ENCODE measurements at regions not wholly inside any gene's neighbourhood (a gene's known extent, or its start where the extent isn't known, plus 50 kb on each side); places are given as distances from the start of the nearest gene placed in this dataset.

DNA sequence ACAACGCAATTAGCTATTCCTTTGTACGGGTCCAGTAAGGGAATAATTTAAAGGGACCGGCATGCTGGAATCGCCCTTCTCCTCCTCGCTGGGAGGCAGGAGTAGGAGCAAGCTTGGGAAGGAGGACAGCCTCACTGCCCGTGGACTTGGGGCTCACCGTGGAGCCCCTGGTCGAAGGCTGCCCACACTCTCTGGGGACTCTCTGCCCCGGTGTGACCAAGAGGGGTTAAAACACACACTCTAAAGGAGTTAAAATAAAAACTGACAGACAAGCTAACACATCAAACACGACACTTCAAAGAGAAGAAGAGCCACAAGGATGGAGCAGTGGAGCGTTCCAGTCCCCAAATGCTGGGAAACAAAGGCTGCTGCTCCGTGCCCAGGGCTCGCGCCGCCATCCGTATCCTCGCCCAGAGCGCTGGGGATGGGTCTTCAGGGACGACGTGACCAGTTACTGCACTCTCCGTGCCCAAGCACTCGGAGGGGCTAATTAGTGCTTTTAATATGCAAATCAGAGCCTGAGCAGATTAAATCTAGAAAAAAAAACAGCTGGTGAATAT lies 123.3 kb downstream of the PAPOLA start:
- Histone ChIP-seq H3K79me2 (ENCODE audit: insufficient read depth, low read length) (no peaks in the 10 kb centered on the region), H3K4me1 (ENCODE audit: insufficient read depth, low read length) (no peaks in the 10 kb centered on the region), H3K36me3 (ENCODE audit: insufficient read depth, low read length) (no peaks in the 10 kb centered on the region), H4K20me1 (ENCODE audit: insufficient read depth, low read length) (no peaks in the 10 kb centered on the region), H3K4me2 (ENCODE audit: insufficient read depth, low read length) (no peak overlapping the region), H3K4me3 (ENCODE audit: insufficient read depth, low read length) (no peak overlapping the region), H3K27ac (ENCODE audit: low read depth, low read length) (no peak overlapping the region), H2AFZ (ENCODE audit: low read length) (no peak overlapping the region), H3K27me3 (ENCODE audit: insufficient read depth, low read length) (no peaks in the 10 kb centered on the region), H3K9me3 (ENCODE audit: low read depth, low read length) (no peaks in the 10 kb centered on the region)
- TF ChIP-seq, protein P1, sequence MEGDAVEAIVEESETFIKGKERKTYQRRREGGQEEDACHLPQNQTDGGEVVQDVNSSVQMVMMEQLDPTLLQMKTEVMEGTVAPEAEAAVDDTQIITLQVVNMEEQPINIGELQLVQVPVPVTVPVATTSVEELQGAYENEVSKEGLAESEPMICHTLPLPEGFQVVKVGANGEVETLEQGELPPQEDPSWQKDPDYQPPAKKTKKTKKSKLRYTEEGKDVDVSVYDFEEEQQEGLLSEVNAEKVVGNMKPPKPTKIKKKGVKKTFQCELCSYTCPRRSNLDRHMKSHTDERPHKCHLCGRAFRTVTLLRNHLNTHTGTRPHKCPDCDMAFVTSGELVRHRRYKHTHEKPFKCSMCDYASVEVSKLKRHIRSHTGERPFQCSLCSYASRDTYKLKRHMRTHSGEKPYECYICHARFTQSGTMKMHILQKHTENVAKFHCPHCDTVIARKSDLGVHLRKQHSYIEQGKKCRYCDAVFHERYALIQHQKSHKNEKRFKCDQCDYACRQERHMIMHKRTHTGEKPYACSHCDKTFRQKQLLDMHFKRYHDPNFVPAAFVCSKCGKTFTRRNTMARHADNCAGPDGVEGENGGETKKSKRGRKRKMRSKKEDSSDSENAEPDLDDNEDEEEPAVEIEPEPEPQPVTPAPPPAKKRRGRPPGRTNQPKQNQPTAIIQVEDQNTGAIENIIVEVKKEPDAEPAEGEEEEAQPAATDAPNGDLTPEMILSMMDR (IDR thresholded peaks at IDR 0.05; ENCODE audit: extremely low read depth, low read depth, low read length) = no peak
- no peak for DNase-seq (ENCODE audit: insufficient read length, low spot score, missing footprints)

GRCh38 chr14:96626121-96626768 lies 124.1 kb downstream of the PAPOLA start:
- Histone ChIP-seq H3K36me3 (ENCODE audit: insufficient read depth, low read length) (no peaks in the 10 kb centered on the region), H3K4me3 (ENCODE audit: insufficient read depth, low read length) (no peak overlapping the region)
- DNase-seq (ENCODE audit: insufficient read length, low spot score, missing footprints) = no peak

DNA sequence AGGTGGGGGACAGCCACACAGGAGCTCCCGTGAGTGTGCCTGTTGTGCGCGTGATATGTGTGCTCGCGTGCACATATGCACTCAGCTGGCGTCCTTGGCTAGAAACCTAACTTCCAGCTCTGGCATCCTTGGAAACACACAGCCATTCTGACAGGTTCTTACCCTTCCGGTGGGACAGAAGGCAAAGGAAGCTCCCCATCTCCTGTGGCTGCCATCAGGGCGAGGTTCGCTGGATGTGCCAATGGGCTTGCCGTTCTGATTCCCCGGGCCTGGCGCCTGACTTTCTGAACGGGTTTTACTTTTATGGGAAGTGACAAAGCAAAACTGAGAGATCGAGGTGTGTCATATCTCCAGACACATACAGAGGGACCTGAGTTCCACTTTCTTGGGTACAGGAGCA lies 124.7 kb downstream of the PAPOLA start:
- Histone ChIP-seq H4K20me1 (ENCODE audit: insufficient read depth, low read length) (no peaks in the 10 kb centered on the region), H3K27me3 (ENCODE audit: insufficient read depth, low read length) (no peaks in the 10 kb centered on the region), H3K9me3 (ENCODE audit: low read depth, low read length) (no peaks in the 10 kb centered on the region), H2AFZ (ENCODE audit: low read length) (no peak overlapping the region), H3K4me3 (ENCODE audit: insufficient read depth, low read length) (no peak overlapping the region), H3K4me2 (ENCODE audit: insufficient read depth, low read length) (no peak overlapping the region), H3K4me1 (ENCODE audit: insufficient read depth, low read length) (no peaks in the 10 kb centered on the region), H3K79me2 (ENCODE audit: insufficient read depth, low read length) (no peaks in the 10 kb centered on the region), H3K27ac (ENCODE audit: low read depth, low read length) (no peak overlapping the region), H3K36me3 (ENCODE audit: insufficient read depth, low read length) (no peaks in the 10 kb centered on the region)
- TF ChIP-seq, protein P1 (IDR thresholded peaks at IDR 0.05; ENCODE audit: extremely low read depth, low read depth, low read length) = no peak
- DNase-seq (ENCODE audit: insufficient read length, low spot score, missing footprints) = no peak

More at GRCh38 chr14:96626121-96626768, 124.1 kb downstream of the PAPOLA start:
- H3K4me2 ChIP-seq (ENCODE audit: insufficient read depth, low read length) = no peak overlapping the region
- TF ChIP-seq, protein P1 (IDR thresholded peaks at IDR 0.05; ENCODE audit: extremely low read depth, low read depth, low read length) = no peak
- no peaks in the 10 kb centered on the region for H3K79me2 ChIP-seq (ENCODE audit: insufficient read depth, low read length)
- no peaks in the 10 kb centered on the region for H3K9me3 ChIP-seq (ENCODE audit: low read depth, low read length)
- no peaks in the 10 kb centered on the region for H3K27me3 ChIP-seq (ENCODE audit: insufficient read depth, low read length)
- no peak overlapping the region for H3K27ac ChIP-seq (ENCODE audit: low read depth, low read length)
- H2AFZ ChIP-seq (ENCODE audit: low read length) = no peak overlapping the region
- H3K4me1 ChIP-seq (ENCODE audit: insufficient read depth, low read length) = no peaks in the 10 kb centered on the region
- no peaks in the 10 kb centered on the region for H4K20me1 ChIP-seq (ENCODE audit: insufficient read depth, low read length)

- Histone ChIP-seq H3K4me3 (ENCODE audit: insufficient read depth, low read length) (no peak overlapping the region), H3K4me1 (ENCODE audit: insufficient read depth, low read length) (no peaks in the 10 kb centered on the region), H4K20me1 (ENCODE audit: insufficient read depth, low read length) (no peaks in the 10 kb centered on the region), H3K4me2 (ENCODE audit: insufficient read depth, low read length) (no peak overlapping the region), H3K27me3 (ENCODE audit: insufficient read depth, low read length) (no peaks in the 10 kb centered on the region), H2AFZ (ENCODE audit: low read length) (no peak overlapping the region), H3K27ac (ENCODE audit: low read depth, low read length) (no peak overlapping the region), H3K36me3 (ENCODE audit: insufficient read depth, low read length) (no peaks in the 10 kb centered on the region), H3K9me3 (ENCODE audit: low read depth, low read length) (no peaks in the 10 kb centered on the region), H3K79me2 (ENCODE audit: insufficient read depth, low read length) (no peaks in the 10 kb centered on the region)
- TF ChIP-seq, protein P1 (IDR thresholded peaks at IDR 0.05; ENCODE audit: extremely low read depth, low read depth, low read length) = no peak
- no peak for DNase-seq (ENCODE audit: insufficient read length, low spot score, missing footprints)
Observed at GRCh38 chr14:96627386-96627785, 125.2 kb downstream of the PAPOLA start.

Measured in osteoblast (primary cell).